C4-2B (cell line): ENCODE measurements at regions not wholly inside any gene's neighbourhood (a gene's known extent, or its start where the extent isn't known, plus 50 kb on each side); places are given as distances from the start of the nearest gene placed in this dataset.

Experiments used
- CTCF ChIP-seq: fragments of 450-650 bp; conservative IDR thresholded peaks from 2 replicates; pipeline ENCODE4 v1.5.1; 2017; ENCODE audit warnings: mild to moderate bottlenecking
- ZFX ChIP-seq: fragments of 450-650 bp; IDR thresholded peaks from 2 replicates; pipeline ENCODE4 v1.6.1; 2017

- TF ChIP-seq CTCF (no peak), ZFX (no peak)
These were observed 148.0 kb upstream of the NRP1 start for GRCh38 chr10:33482486-33482885.
